GM13976 (cell line): ENCODE measurements at regions not wholly inside any gene's neighbourhood (a gene's known extent, or its start where the extent isn't known, plus 50 kb on each side); places are given as distances from the start of the nearest gene placed in this dataset.
"Not testable (repeated sequence)": the region's sequence is repeated elsewhere in the genome, so short reads cannot be mapped to it uniquely, and the experiment has no call there.

Experiments
- DNase-seq: peaks from one replicate; pipeline ENCODE4 v3.0.0; 2012; ENCODE audit warnings: low spot score
- CTCF ChIP-seq: IDR thresholded peaks from 2 replicates; pipeline ENCODE4 v1.5.1; 2012; ENCODE audit warnings: borderline replicate concordance, mild to moderate bottlenecking; ENCODE audit not compliant: insufficient read depth; ENCODE audit errors: extremely low read depth, missing control alignments, control extremely low read depth
- in situ Hi-C: fragments of 300-500 bp; cut with MboI; formaldehyde crosslinking; loops from one replicate; pipeline ENCODE4 v1.12.0; 2022; ENCODE audit warnings: low sequenced_read_pairs, mixed read lengths, inconsistent platforms; ENCODE audit not compliant: unreplicated experiment

GRCh38 chr5:121088341-121088740, 624.2 kb downstream of the PRR16 start:
- in situ Hi-C loops, result no loop called here
- no peak for DNase-seq
- no peak for TF ChIP-seq CTCF

- no peak for TF ChIP-seq CTCF
- in situ Hi-C loops, result no loop called here
- no peak for DNase-seq
These were observed 626.7 kb downstream of the PRR16 start for GRCh38 chr5:121090822-121091221.

GRCh38 chr5:121100931-121101330, 636.8 kb downstream of the PRR16 start:
- in situ Hi-C loops, result no loop called here

GRCh38 chr5:121105921-121106320, 641.8 kb downstream of the PRR16 start:
- in situ Hi-C loops, result no loop called here
- no peak for DNase-seq
- TF ChIP-seq CTCF, result no peak

More at GRCh38 chr5:121100931-121101330, 636.8 kb downstream of the PRR16 start:
- DNase-seq, result no peak
- TF ChIP-seq CTCF, result no peak

GRCh38 chr5:121106721-121107690, 642.9 kb downstream of the PRR16 start:
- in situ Hi-C loops, DNase-seq: not testable (repeated sequence)

- in situ Hi-C loops, result no loop called here
- DNase-seq, result no peak
- no peak for TF ChIP-seq CTCF
These were observed 644.6 kb downstream of the PRR16 start for GRCh38 chr5:121108725-121109124.

- no peak for DNase-seq
- TF ChIP-seq CTCF, result no peak
- in situ Hi-C loops, result no loop called here
These were observed 645.7 kb downstream of the PRR16 start for GRCh38 chr5:121109817-121110216.
